H9 (cell line): ENCODE measurements at regions not wholly inside any gene's neighbourhood (a gene's known extent, or its start where the extent isn't known, plus 50 kb on each side); places are given as distances from the start of the nearest gene placed in this dataset.

Experiments used
- DNase-seq: peaks from one replicate; pipeline ENCODE4 v3.0.0-alpha.2; 2017
- H2AFZ ChIP-seq: one replicate; pipeline ENCODE4 v1.6.1; 2013; ENCODE audit warnings: mild to moderate bottlenecking, low read length, control low read depth, moderate library complexity
- H2AK5ac ChIP-seq: 2 replicates; pipeline ENCODE4 v1.6.1; 2013; ENCODE audit warnings: low read length, control low read depth, mixed read lengths; ENCODE audit not compliant: insufficient read length
- H2BK120ac ChIP-seq: one replicate; pipeline ENCODE4 v1.6.1; 2013; ENCODE audit warnings: low read depth, mild to moderate bottlenecking, low read length, control low read depth, inconsistent platforms; ENCODE audit not compliant: poor library complexity, severe bottlenecking
- H2BK12ac ChIP-seq: 2 replicates; pipeline ENCODE4 v1.6.1; 2013; ENCODE audit warnings: low read length, control low read depth, mixed read lengths, low read depth; ENCODE audit not compliant: insufficient read length
- H2BK15ac ChIP-seq: 2 replicates; pipeline ENCODE4 v1.6.1; 2013; ENCODE audit warnings: low read depth, low read length, control low read depth
- H2BK20ac ChIP-seq: one replicate; pipeline ENCODE4 v1.6.1; 2013; ENCODE audit warnings: low read depth, mild to moderate bottlenecking, low read length, control low read depth, inconsistent platforms; ENCODE audit not compliant: poor library complexity, severe bottlenecking
- H2BK5ac ChIP-seq: 2 replicates; pipeline ENCODE4 v1.6.1; 2013; ENCODE audit warnings: low read length, control low read depth, mixed read lengths; ENCODE audit not compliant: insufficient read length
- H3K14ac ChIP-seq: 2 replicates; pipeline ENCODE4 v1.6.1; 2013; ENCODE audit warnings: low read length, control low read depth; ENCODE audit not compliant: insufficient read depth
- H3K18ac ChIP-seq: 2 replicates; pipeline ENCODE4 v1.6.1; 2013; ENCODE audit warnings: low read depth, mild to moderate bottlenecking, mixed read lengths, low read length, control low read depth; ENCODE audit not compliant: insufficient read length
- H3K23ac ChIP-seq: 2 replicates; pipeline ENCODE4 v1.6.1; 2013; ENCODE audit warnings: low read length, control low read depth, mixed read lengths, low read depth; ENCODE audit not compliant: insufficient read length
- H3K23me2 ChIP-seq: 2 replicates; pipeline ENCODE4 v1.6.1; 2013; ENCODE audit warnings: low read depth, mild to moderate bottlenecking, mixed read lengths, low read length, control low read depth; ENCODE audit not compliant: insufficient read length, poor library complexity, severe bottlenecking
- H3K27ac ChIP-seq: 2 replicates; pipeline ENCODE4 v1.5.1; 2013; ENCODE audit warnings: low read length, control low read depth, mixed read lengths, low read depth; ENCODE audit not compliant: insufficient read length
- H3K27me3 ChIP-seq: 2 replicates; pipeline ENCODE4 v1.6.1; 2013; ENCODE audit warnings: low read length, control low read depth, inconsistent platforms; ENCODE audit not compliant: insufficient read depth
- H3K4ac ChIP-seq: 2 replicates; pipeline ENCODE4 v1.6.1; 2013; ENCODE audit warnings: low read depth, mild to moderate bottlenecking, control low read depth, inconsistent platforms, low read length, moderate library complexity
- H3K4me1 ChIP-seq: 2 replicates; pipeline ENCODE4 v1.6.1; 2013; ENCODE audit warnings: low read length, control low read depth, inconsistent platforms; ENCODE audit not compliant: insufficient read depth
- H3K4me2 ChIP-seq: 2 replicates; pipeline ENCODE4 v1.6.1; 2013; ENCODE audit warnings: low read length, control low read depth, mixed read lengths; ENCODE audit not compliant: insufficient read length, insufficient read depth
- H3K56ac ChIP-seq: 2 replicates; pipeline ENCODE4 v1.6.1; 2013; ENCODE audit warnings: low read depth, mild to moderate bottlenecking, mixed read lengths, low read length, control low read depth; ENCODE audit not compliant: insufficient read length
- H3K79me1 ChIP-seq: 2 replicates; pipeline ENCODE4 v1.6.1; 2013; ENCODE audit warnings: low read depth, mild to moderate bottlenecking, moderate library complexity, low read length, control low read depth, inconsistent platforms; ENCODE audit not compliant: insufficient read depth, poor library complexity, severe bottlenecking
- H3K79me2 ChIP-seq: 2 replicates; pipeline ENCODE4 v1.6.1; 2013; ENCODE audit warnings: low read length, control low read depth, inconsistent platforms; ENCODE audit not compliant: insufficient read depth
- H3K9ac ChIP-seq: 2 replicates; pipeline ENCODE4 v1.6.1; 2013; ENCODE audit warnings: low read length, control low read depth, mixed read lengths; ENCODE audit not compliant: insufficient read length; ENCODE audit errors: extremely low read depth
- H3K9me3 ChIP-seq: one replicate; pipeline ENCODE4 v1.6.1; 2013; ENCODE audit warnings: low read depth, low read length, inconsistent platforms; ENCODE audit not compliant: control insufficient read depth
- H3T11ph ChIP-seq: one replicate; pipeline ENCODE4 v1.6.1; 2013; ENCODE audit warnings: mild to moderate bottlenecking, low read length, control low read depth, inconsistent platforms
- H4K20me1 ChIP-seq: one replicate; pipeline ENCODE4 v1.6.1; 2013; ENCODE audit not compliant: control insufficient read depth, insufficient read length, insufficient read depth
- H4K5ac ChIP-seq: 2 replicates; pipeline ENCODE4 v1.6.1; 2013; ENCODE audit warnings: low read depth, mild to moderate bottlenecking, mixed read lengths, low read length, control low read depth; ENCODE audit not compliant: insufficient read length
- H4K8ac ChIP-seq: replicated peaks from 2 replicates; pipeline ENCODE4 v1.6.1; 2013; ENCODE audit warnings: low read length, control low read depth, mixed read lengths, low read depth; ENCODE audit not compliant: insufficient read length
- H4K91ac ChIP-seq: 2 replicates; pipeline ENCODE4 v1.6.1; 2013; ENCODE audit warnings: low read depth, mild to moderate bottlenecking, moderate library complexity, mixed read lengths, low read length, control low read depth; ENCODE audit not compliant: insufficient read length
- H3K27ac Mint-ChIP-seq, 3 experiments: 2 replicates in 2 of 3; 3 replicates in 1 of 3; pipeline ENCODE4 v1.8.0; 2020 to 2021; ENCODE audit warnings: mixed read lengths in 3 of 3, mild to moderate bottlenecking in 1 of 3, moderate library complexity in 1 of 3
- H3K27me3 Mint-ChIP-seq: 2 replicates; pipeline ENCODE4 v1.8.0; 2021; ENCODE audit warnings: low read depth, mild to moderate bottlenecking, moderate library complexity, mixed read lengths
- H3K36me3 Mint-ChIP-seq, 3 experiments: 2 replicates in 2 of 3; 3 replicates in 1 of 3; pipeline ENCODE4 v1.8.0; 2020 to 2021; ENCODE audit warnings: low read depth in 3 of 3, mixed read lengths in 3 of 3; ENCODE audit not compliant: insufficient read depth in 1 of 3
- H3K4me1 Mint-ChIP-seq, 2 experiments: 2 replicates each; pipeline ENCODE4 v1.8.0; 2020; ENCODE audit warnings: mixed read lengths in 2 of 2
- H3K4me3 Mint-ChIP-seq, 2 experiments: 2 replicates in 1 of 2; 3 replicates in 1 of 2; pipeline ENCODE4 v1.8.0; 2020 to 2021; ENCODE audit warnings: mild to moderate bottlenecking in 2 of 2, mixed read lengths in 2 of 2, moderate library complexity in 1 of 2
- H3K9me3 Mint-ChIP-seq, 2 experiments: 2 replicates in 1 of 2; 3 replicates in 1 of 2; pipeline ENCODE4 v1.8.0; 2020; ENCODE audit warnings: mild to moderate bottlenecking in 2 of 2, mixed read lengths in 2 of 2, moderate library complexity in 1 of 2
- whole genome bisulfite sequencing: extraction: QIAGEN DNeasy Blood & Tissue Kit; methylation state at CpG from one replicate; pipeline ENCODE4 v1.1.7; 2013; ENCODE audit warnings: missing lambda C conversion rate, low lambda C conversion rate, mixed read lengths; ENCODE audit not compliant: insufficient read length; ENCODE audit errors: extremely low coverage; 5-methylcytosine and 5-hydroxymethylcytosine counted together
- TF ChIP-seq, protein P1 (sequence below): fragments of 200-600 bp; sonication (generic); conservative IDR thresholded peaks from 3 replicates; pipeline ENCODE4 v1.8.0; 2021; ENCODE audit warnings: antibody characterized with exemption, mild to moderate bottlenecking

DNA sequence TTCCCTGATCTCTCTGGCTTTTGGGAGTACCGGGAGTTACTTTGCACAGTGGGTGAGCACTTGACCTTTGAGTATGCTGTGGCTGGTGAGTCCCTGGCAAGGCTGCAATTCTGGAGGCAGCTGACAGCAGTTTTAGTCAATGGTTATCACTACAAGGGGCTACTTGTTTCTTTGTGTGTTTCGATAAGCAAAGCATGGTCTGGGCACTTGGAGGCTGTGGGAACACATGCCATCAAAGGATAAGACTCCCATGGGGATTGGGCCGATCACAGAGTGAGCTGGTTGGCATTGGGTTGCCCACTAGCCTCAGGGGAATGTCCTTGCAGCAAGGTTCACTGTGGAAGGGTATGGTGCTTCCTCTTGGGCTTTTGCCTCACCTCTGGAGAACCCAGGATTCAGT lies 208.2 kb downstream of the SNX13 start:
- Histone ChIP-seq H2BK15ac (no peak overlapping the region), H3K9me3 (peaks cover 10% of the 10 kb centered on the region), H2BK120ac (no peak overlapping the region), H3K4me1 (no peaks in the 10 kb centered on the region), H4K20me1 (no peaks in the 10 kb centered on the region), H3K14ac (no peak overlapping the region), H3K4me2 (no peak overlapping the region), H3K79me2 (no peaks in the 10 kb centered on the region), H4K8ac (no peak overlapping the region), H2BK20ac (no peak overlapping the region), H3K9ac (no peak overlapping the region), H3K4ac (no peak overlapping the region), H3K23me2 (no peaks in the 10 kb centered on the region), H3T11ph (no peak overlapping the region), H2AK5ac (no peak overlapping the region), H3K27ac (no peak overlapping the region), H4K5ac (no peak overlapping the region), H4K91ac (no peak overlapping the region), H3K79me1 (no peaks in the 10 kb centered on the region), H2AFZ (no peak overlapping the region), H2BK12ac (no peak overlapping the region), H3K18ac (no peak overlapping the region), H2BK5ac (no peak overlapping the region), H3K27me3 (no peaks in the 10 kb centered on the region), H3K56ac (no peak overlapping the region), H3K23ac (no peak overlapping the region)
- Mint-ChIP-seq H3K27me3 (no peaks in the 10 kb centered on the region; the same call in 1 of the 2 replicates), H3K4me3 (no peak overlapping the region), H3K36me3 (peaks cover 14 to 34% (median 22%) of the 10 kb centered on the region in 3 experiments), H3K4me1 (peaks cover 0 to 2% of the 10 kb centered on the region in 2 experiments; a peak in 1 of 4 replicates), H3K9me3 (peaks cover 32 to 39% of the 10 kb centered on the region in 2 experiments), H3K27ac (no peak overlapping the region)
- WGBS, result no CpG with 5 or more reads among the region's 3 CpGs
- TF ChIP-seq, protein P1, sequence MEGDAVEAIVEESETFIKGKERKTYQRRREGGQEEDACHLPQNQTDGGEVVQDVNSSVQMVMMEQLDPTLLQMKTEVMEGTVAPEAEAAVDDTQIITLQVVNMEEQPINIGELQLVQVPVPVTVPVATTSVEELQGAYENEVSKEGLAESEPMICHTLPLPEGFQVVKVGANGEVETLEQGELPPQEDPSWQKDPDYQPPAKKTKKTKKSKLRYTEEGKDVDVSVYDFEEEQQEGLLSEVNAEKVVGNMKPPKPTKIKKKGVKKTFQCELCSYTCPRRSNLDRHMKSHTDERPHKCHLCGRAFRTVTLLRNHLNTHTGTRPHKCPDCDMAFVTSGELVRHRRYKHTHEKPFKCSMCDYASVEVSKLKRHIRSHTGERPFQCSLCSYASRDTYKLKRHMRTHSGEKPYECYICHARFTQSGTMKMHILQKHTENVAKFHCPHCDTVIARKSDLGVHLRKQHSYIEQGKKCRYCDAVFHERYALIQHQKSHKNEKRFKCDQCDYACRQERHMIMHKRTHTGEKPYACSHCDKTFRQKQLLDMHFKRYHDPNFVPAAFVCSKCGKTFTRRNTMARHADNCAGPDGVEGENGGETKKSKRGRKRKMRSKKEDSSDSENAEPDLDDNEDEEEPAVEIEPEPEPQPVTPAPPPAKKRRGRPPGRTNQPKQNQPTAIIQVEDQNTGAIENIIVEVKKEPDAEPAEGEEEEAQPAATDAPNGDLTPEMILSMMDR, result no peak
- no peak for DNase-seq
